Medulla oblongata (tissue), 1 donor: ENCODE measurements at regions not wholly inside any gene's neighbourhood (a gene's known extent, or its start where the extent isn't known, plus 50 kb on each side); places are given as distances from the start of the nearest gene placed in this dataset.
"Not testable (repeated sequence)": the region's sequence is repeated elsewhere in the genome, so short reads cannot be mapped to it uniquely, and the experiment has no call there.

Experiments
- DNase-seq: peaks from one replicate; pipeline ENCODE4 v3.0.0-alpha.2; 2015; ENCODE audit errors: extremely low spot score

- no peak for DNase-seq
These were observed 1658.6 kb downstream of the OLFM4 start for GRCh38 chr13:54687173-54687572.

DNA sequence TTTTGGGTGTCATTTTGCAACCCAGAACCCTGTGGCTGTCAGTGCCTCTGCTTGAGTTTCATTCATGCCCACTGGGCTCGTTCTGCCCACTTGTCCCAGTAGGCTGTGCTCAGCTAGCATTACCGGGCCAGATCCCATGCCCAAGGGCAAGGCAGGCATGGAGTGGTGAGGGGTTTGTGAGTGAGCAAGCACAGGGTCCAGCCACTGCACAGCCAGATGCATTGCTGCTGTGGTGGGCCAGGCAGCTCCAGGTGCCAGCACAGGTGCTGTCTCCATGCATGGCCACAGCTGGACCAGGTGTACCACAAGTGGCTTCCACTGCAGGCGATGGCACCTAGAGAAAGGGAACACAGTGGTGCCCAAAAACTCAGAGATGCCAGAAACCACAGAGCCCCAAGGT lies 1671.2 kb downstream of the OLFM4 start:
- DNase-seq = no peak

GRCh38 chr13:54705738-54706137 lies 1677.1 kb downstream of the OLFM4 start:
- DNase-seq = no peak

DNA sequence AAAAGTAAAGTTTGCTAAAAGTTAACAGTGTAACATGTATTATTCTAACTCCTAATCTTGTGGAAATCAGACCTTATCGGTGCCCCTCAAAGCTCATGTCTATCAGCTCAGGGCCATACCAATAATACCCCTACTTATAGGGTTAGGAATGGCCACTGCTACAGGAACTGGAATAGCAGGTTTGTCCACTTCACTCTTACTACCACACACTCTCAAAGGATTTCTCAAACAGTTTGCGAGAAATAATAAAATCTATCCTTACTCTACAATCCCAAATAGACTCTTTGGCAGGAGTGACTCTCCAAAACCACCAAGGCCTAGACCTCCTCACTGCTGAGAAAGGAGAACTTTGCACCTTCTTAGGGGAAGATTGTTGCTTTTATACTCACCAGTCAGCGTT lies 1677.7 kb downstream of the OLFM4 start:
- DNase-seq = no peak

DNA sequence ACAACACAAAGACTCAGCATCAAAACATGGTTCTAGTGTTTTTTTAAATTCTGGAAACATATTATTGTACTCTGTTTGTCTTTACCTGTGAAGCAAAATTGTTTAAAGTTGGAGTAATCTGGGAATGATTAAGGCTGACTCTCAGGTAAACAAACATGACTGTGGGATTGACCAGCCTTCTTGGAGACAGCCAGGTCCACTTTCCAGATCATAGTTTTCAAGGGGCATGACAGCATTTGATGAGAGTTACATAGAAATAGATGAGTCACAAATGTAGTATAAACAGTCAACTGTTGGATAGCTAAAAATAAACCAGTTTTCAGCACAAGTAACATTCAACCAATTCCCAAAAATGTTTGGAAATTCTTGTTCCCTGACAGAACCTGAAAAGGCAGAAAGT lies 1680.9 kb downstream of the OLFM4 start:
- no peak for DNase-seq

DNA sequence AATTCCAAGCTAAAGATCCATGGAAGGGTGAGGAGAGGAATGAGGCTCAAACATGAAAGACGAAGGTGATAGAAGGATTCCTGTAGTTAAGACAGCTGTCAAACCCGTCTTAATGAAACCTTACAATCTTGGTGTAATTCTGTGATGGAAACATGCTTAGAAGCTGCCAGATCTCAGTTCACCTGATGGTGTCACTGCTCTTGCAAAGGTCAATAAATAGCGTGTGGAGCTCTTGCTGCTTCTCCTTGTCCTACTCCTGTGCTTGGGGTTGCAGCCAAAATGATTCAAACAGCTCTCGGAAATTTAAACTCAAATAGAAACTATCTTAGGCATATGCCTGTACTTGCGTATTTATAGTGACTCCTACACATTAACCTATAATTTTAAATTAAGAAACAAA lies 1705.0 kb downstream of the OLFM4 start:
- no peak for DNase-seq

- not testable (repeated sequence) for DNase-seq
These were observed 1708.6 kb downstream of the OLFM4 start for GRCh38 chr13:54737211-54737610.

- no peak for DNase-seq
These were observed 1714.4 kb downstream of the OLFM4 start for GRCh38 chr13:54742984-54743383.

DNA sequence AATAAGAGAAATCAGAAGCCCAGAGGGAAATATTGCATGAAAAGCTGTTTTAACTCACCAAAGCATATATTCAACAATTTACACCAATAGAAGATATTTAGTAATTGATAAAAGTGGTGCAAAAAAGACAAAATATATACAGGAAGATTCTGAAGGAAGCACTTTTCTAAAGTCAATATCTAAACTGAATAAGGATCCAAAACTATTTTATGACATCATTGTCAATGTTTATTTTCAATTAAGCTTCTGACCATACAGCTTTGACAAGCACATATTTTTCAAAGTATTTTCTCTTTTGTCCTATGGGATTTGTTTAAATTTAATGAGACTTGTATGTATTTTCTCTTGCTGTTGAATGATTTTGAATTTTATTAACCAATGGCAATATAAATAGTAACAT lies 1716.1 kb downstream of the OLFM4 start:
- DNase-seq = no peak

- DNase-seq = no peak
These were observed 1721.9 kb downstream of the OLFM4 start for GRCh38 chr13:54750521-54750920.

GRCh38 chr13:54758795-54759194 lies 1730.2 kb downstream of the OLFM4 start:
- no peak for DNase-seq

- DNase-seq = no peak
These were observed 1739.6 kb downstream of the OLFM4 start for GRCh38 chr13:54768214-54768613.

- no peak for DNase-seq
These were observed 1747.0 kb downstream of the OLFM4 start for GRCh38 chr13:54775501-54776191.

GRCh38 chr13:54787754-54788153 lies 1759.1 kb downstream of the OLFM4 start:
- no peak for DNase-seq

- DNase-seq = no peak
These were observed 1771.1 kb downstream of the OLFM4 start for GRCh38 chr13:54799621-54800226.

DNA sequence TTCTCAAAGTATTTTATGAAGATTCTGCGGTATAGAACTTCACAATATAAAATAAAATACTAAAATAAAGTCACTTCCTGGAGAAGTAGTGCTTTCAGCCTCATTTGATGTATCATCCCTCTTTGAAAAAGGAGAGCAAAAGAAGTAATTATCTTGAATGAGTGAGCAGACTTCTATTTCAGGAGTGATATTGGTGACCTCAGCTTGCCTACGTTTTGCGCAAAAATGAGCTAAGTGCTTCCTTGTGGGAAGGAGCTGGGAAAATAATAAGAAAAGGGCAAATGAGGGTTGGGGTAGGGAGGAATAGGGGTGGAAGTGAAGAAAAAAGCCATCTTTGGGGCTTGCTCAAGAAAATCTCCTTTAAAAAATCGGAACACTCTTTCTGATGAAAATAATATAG lies 1773.6 kb downstream of the OLFM4 start:
- no peak for DNase-seq

DNA sequence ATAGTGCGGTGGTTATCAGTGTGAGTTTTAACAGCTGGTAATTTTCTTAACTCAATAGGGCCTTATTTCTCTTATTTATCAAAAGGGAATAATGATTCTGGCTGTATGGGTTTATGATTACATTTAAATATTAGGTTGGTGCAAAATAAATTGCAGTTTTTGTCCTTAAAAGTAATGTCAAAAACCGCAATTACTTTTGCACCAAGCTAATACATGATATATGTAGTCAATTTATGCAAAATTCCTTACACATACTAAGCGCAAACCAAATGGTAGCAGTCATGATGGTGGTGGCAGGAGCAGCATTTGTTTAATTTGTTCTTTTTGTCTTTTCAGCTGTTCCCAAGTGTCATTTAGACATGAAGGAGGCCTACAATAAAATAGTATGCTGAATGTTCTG lies 1777.1 kb downstream of the OLFM4 start:
- no peak for DNase-seq

- DNase-seq = not testable (repeated sequence)
These were observed 1793.4 kb downstream of the OLFM4 start for GRCh38 chr13:54821938-54822470.

- not testable (repeated sequence) for DNase-seq
These were observed 1800.9 kb downstream of the OLFM4 start for GRCh38 chr13:54829391-54830068.

GRCh38 chr13:54836273-54836672 lies 1807.7 kb downstream of the OLFM4 start:
- DNase-seq = no peak

GRCh38 chr13:54841682-54842081 lies 1813.1 kb downstream of the OLFM4 start:
- no peak for DNase-seq

DNA sequence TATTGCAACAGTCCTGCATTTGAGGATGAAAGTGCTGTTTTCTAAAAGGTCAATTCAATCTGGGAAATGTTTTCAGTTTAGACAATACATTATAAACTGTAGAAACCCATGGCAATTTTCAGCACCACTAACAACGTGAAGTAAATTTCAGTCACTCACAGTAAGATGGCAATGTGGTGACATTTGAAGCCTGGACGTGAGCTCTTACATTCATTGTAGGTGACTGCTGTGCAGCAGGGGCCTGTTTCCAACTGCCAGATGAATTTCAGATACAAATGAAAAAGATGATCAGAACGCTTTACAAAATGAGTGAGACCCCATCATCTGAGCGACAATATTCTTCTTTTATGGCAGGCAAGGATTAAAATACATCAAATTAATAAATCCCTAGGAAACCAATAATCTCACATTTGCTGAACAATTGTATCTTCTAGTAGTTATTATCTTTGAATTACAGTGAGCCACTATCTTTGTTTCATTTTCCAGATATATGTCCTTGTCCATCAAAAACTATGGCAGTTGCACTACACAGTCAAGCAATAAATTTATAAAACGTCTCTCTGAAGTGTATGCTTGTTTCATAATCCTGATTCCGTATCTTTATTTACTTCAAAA lies 1816.8 kb downstream of the OLFM4 start:
- DNase-seq = no peak
